Neural crest cell (in vitro differentiated cells): ENCODE measurements at regions not wholly inside any gene's neighbourhood (a gene's known extent, or its start where the extent isn't known, plus 50 kb on each side); places are given as distances from the start of the nearest gene placed in this dataset.

Experiments
- DNase-seq: peaks from one replicate; pipeline ENCODE4 v3.0.0; 2021; ENCODE audit warnings: low read depth, mixed read lengths, low spot score
- H3K27ac Mint-ChIP-seq: one replicate; pipeline ENCODE4 v1.8.0; 2021; ENCODE audit warnings: mild to moderate bottlenecking, mixed read lengths; ENCODE audit not compliant: unreplicated experiment
- H3K27me3 Mint-ChIP-seq: 2 replicates; pipeline ENCODE4 v1.8.0; 2021; ENCODE audit warnings: low read depth, mild to moderate bottlenecking, mixed read lengths
- H3K36me3 Mint-ChIP-seq: 2 replicates; pipeline ENCODE4 v1.8.0; 2021; ENCODE audit warnings: low read depth, mild to moderate bottlenecking, mixed read lengths
- H3K4me1 Mint-ChIP-seq: 2 replicates; pipeline ENCODE4 v1.8.0; 2021; ENCODE audit warnings: mixed read lengths
- H3K4me3 Mint-ChIP-seq: one replicate; pipeline ENCODE4 v1.8.0; 2021; ENCODE audit warnings: mild to moderate bottlenecking, mixed read lengths
- H3K9me3 Mint-ChIP-seq: 2 replicates; pipeline ENCODE4 v1.8.0; 2021; ENCODE audit warnings: mixed read lengths
- CTCF ChIP-seq: fragments of 200-600 bp; sonication (generic); conservative IDR thresholded peaks from 2 replicates; pipeline ENCODE4 v1.5.0; 2021; ENCODE audit warnings: antibody characterized with exemption, mild to moderate bottlenecking

GRCh38 chr21:38985568-38986378 lies 180.0 kb downstream of the ETS2 start:
- Mint-ChIP-seq H3K9me3 (no peaks in the 10 kb centered on the region), H3K27me3 (peaks cover 10% of the 10 kb centered on the region), H3K27ac (no peak overlapping the region), H3K4me3 (no peak overlapping the region), H3K4me1 (peaks cover 56% of the 10 kb centered on the region), H3K36me3 (no peaks in the 10 kb centered on the region)
- TF ChIP-seq CTCF: no peak
- DNase-seq: no peak

GRCh38 chr21:38984982-38985567 lies 179.3 kb downstream of the ETS2 start:
- TF ChIP-seq CTCF: no peak
- H3K9me3 Mint-ChIP-seq: no peaks in the 10 kb centered on the region
- no peak overlapping the region for H3K27ac Mint-ChIP-seq
- H3K27me3 Mint-ChIP-seq: peaks cover 13% of the 10 kb centered on the region
- H3K4me3 Mint-ChIP-seq: no peak overlapping the region
- DNase-seq: no peak
- no peaks in the 10 kb centered on the region for H3K36me3 Mint-ChIP-seq
- peaks cover 49% of the 10 kb centered on the region for H3K4me1 Mint-ChIP-seq

- Mint-ChIP-seq H3K27ac (no peak overlapping the region), H3K36me3 (no peaks in the 10 kb centered on the region), H3K4me1 (peaks cover 44% of the 10 kb centered on the region), H3K9me3 (no peaks in the 10 kb centered on the region), H3K4me3 (no peak overlapping the region), H3K27me3 (peaks cover 14% of the 10 kb centered on the region)
- no peak for TF ChIP-seq CTCF
- no peak for DNase-seq
Measured at GRCh38 chr21:38984568-38984967, 178.8 kb downstream of the ETS2 start.

GRCh38 chr21:38983560-38983959 lies 177.8 kb downstream of the ETS2 start:
- H3K9me3 Mint-ChIP-seq: no peaks in the 10 kb centered on the region
- DNase-seq: no peak
- H3K4me3 Mint-ChIP-seq: no peak overlapping the region
- no peaks in the 10 kb centered on the region for H3K36me3 Mint-ChIP-seq
- H3K27me3 Mint-ChIP-seq: peaks cover 11% of the 10 kb centered on the region
- H3K27ac Mint-ChIP-seq: no peak overlapping the region
- no peak for TF ChIP-seq CTCF
- H3K4me1 Mint-ChIP-seq: peaks cover 34% of the 10 kb centered on the region

GRCh38 chr21:38982804-38983203 lies 177.1 kb downstream of the ETS2 start:
- no peak for TF ChIP-seq CTCF
- Mint-ChIP-seq H3K36me3 (no peaks in the 10 kb centered on the region), H3K4me1 (peaks cover 26% of the 10 kb centered on the region), H3K4me3 (no peak overlapping the region), H3K27ac (no peak overlapping the region), H3K9me3 (no peaks in the 10 kb centered on the region), H3K27me3 (peaks cover 11% of the 10 kb centered on the region)
- no peak for DNase-seq
